ENCODE measurements at regions not wholly inside any gene's neighbourhood (a gene's known extent, or its start where the extent isn't known, plus 50 kb on each side); places are given as distances from the start of the nearest gene placed in this dataset.

- DNase-seq (ENCODE audit: low read depth in 4 of 4, low spot score in 3 of 4), result no peak
Observed at GRCh38 chr1:232891071-232891470, 59.3 kb upstream of the NTPCR start.

- DNase-seq (ENCODE audit: low read depth in 4 of 4, low spot score in 3 of 4), result no peak
Observed at GRCh38 chr1:232891656-232892317, 58.6 kb upstream of the NTPCR start.

- DNase-seq (ENCODE audit: low read depth in 4 of 4, low spot score in 3 of 4), result no peak
Observed at GRCh38 chr1:232893481-232894313, 56.7 kb upstream of the NTPCR start.

DNA sequence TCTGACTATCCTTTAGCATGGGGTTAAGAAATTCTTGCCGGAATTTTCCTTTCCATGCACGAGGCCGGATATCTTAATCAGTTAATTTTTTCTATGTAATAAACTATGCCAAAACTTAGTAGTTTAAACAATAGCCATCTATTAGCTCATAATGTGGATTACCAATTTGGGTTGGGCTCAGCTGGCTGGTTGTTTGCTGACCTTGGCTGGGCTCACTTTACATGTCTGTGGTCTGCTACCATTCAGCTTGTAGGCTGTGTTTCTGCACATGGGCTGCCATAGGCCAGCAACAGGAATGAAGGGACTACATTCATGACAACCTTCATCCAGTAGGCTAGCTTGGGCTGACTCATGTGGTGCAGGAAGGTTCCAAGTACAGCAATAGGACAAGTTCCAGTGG lies 56.0 kb upstream of the NTPCR start:
- DNase-seq (ENCODE audit: low read depth in 4 of 4, low spot score in 3 of 4), result no peak

GRCh38 chr1:232897949-232898465 lies 52.4 kb upstream of the NTPCR start:
- DNase-seq (ENCODE audit: low read depth in 4 of 4, low spot score in 3 of 4), result no peak

DNA sequence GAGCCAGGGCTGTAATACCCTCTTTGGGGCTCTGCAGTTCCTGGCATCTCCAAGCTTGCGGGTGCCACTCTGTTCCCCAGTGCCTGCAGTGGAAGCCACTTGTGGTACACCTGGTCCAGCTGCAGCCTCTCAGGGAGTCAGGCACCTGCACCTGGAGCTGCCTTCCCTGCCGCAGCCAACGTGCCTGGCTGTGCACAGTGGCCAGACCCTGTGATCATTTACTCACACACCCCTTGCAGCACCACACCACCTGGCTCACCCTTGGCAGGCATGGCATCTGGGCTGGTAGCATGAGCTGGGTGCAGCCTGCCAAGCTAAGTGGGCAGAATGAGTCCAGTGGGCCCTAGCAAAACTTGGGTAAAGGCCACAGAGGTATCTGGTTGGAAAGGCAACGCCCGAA lies 51.1 kb upstream of the NTPCR start:
- DNase-seq (ENCODE audit: low read depth in 4 of 4, low spot score in 3 of 4), result no peak

DNA sequence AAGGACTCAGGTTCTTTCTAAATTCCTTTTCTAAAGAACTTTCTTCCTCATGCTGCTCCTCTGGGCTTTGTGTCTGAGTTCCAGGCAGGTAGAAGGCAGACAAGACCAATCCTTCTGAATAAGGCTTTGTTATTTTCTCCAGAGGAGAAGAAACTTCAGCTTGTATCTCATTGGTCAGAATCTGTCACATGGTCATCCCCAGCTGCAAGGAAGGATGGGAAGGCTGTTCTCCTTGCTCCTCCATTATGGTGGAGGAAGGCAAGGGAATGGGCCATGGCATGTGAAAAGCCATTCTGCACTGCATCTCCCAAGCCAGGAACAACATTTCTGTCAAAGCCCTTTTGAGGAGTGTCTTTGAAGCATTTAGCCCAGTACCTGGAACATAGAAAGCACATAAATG lies 50.6 kb upstream of the NTPCR start:
- no peak for DNase-seq (ENCODE audit: low read depth in 4 of 4, low spot score in 3 of 4)

Data from right renal pelvis (tissue), 4 donors.